H1 (cell line): ENCODE measurements at regions not wholly inside any gene's neighbourhood (a gene's known extent, or its start where the extent isn't known, plus 50 kb on each side); places are given as distances from the start of the nearest gene placed in this dataset.

Experiments used
- CTCF ChIA-PET: fragments of 300-600 bp; sonication (Branson Sonifier 250); formaldehyde crosslinking; loops from one replicate; lab custom pipeline; 2021; ENCODE audit not compliant: partially characterized antibody; lab: Charles Lee
- POLR2A ChIA-PET: fragments of 300-600 bp; sonication (Branson Sonifier 250); formaldehyde crosslinking; loops from one replicate; lab custom pipeline; 2021; ENCODE audit warnings: inconsistent platforms; ENCODE audit not compliant: partially characterized antibody; lab: Charles Lee
- DNase-seq, 2 experiments: peaks; one replicate each; pipeline versions ENCODE4 v3.0.0 to v3.0.0-alpha.2; 2010 to 2022; ENCODE audit warnings: low spot score in 2 of 2, low read depth in 1 of 2, mixed read lengths in 1 of 2
- FAIRE-seq: peaks from 2 replicates; lab custom pipeline; 2011; peaks lifted over from hg19 to GRCh38; lab: Jason Lieb, UNC
- H2AFZ ChIP-seq: 2 replicates; pipeline ENCODE4 v1.8.1; 2012; ENCODE audit warnings: low read length, inconsistent platforms
- H2AK5ac ChIP-seq: 2 replicates; pipeline ENCODE4 v1.6.1; 2013; ENCODE audit warnings: low read depth, low read length
- H2BK120ac ChIP-seq: replicated peaks from 2 replicates; pipeline ENCODE3; 2013; ENCODE audit warnings: low read depth, low read length, inconsistent platforms
- H2BK12ac ChIP-seq: 2 replicates; pipeline ENCODE4 v1.6.1; 2013; ENCODE audit warnings: low read depth, low read length
- H2BK15ac ChIP-seq: 2 replicates; pipeline ENCODE4 v1.6.1; 2013; ENCODE audit warnings: low read length
- H2BK20ac ChIP-seq: 2 replicates; pipeline ENCODE4 v1.6.1; 2013; ENCODE audit warnings: low read length
- H2BK5ac ChIP-seq: 2 replicates; pipeline ENCODE4 v1.6.1; 2013; ENCODE audit warnings: low read depth, low read length
- H3K14ac ChIP-seq: 2 replicates; pipeline ENCODE4 v1.6.1; 2013; ENCODE audit warnings: inconsistent platforms; ENCODE audit not compliant: insufficient read length
- H3K18ac ChIP-seq: 2 replicates; pipeline ENCODE4 v1.6.1; 2013; ENCODE audit warnings: low read length; ENCODE audit errors: extremely low read depth
- H3K23ac ChIP-seq: 2 replicates; pipeline ENCODE4 v1.6.1; 2013; ENCODE audit warnings: inconsistent platforms; ENCODE audit not compliant: insufficient read length
- H3K23me2 ChIP-seq: 2 replicates; pipeline ENCODE4 v1.6.1; 2013; ENCODE audit warnings: low read depth, low read length
- H3K27ac ChIP-seq: 2 replicates; pipeline ENCODE4 v1.6.1; 2011; ENCODE audit warnings: low read depth, low read length, inconsistent platforms
- H3K27me3 ChIP-seq, 4 experiments: replicated peaks in 1 of 4; 1 replicate in 1 of 4; 2 replicates in 3 of 4; pipeline versions ENCODE4 v1.6.1 to v1.8.1; 2011 to 2013; ENCODE audit warnings: low read length in 3 of 4, mild to moderate bottlenecking in 3 of 4, inconsistent platforms in 2 of 4, mixed read lengths in 2 of 4, moderate library complexity in 1 of 4; ENCODE audit not compliant: control insufficient read depth in 3 of 4, insufficient read depth in 3 of 4; ENCODE audit errors: extremely low read depth in 1 of 4
- H3K36me3 ChIP-seq, 4 experiments: 2 replicates each; pipeline versions ENCODE4 v1.6.1 to v1.8.1; 2011 to 2013; ENCODE audit warnings: mild to moderate bottlenecking in 4 of 4, low read length in 3 of 4, moderate library complexity in 2 of 4, control low read depth in 1 of 4, inconsistent platforms in 1 of 4; ENCODE audit not compliant: insufficient read depth in 4 of 4, control insufficient read depth in 2 of 4
- H3K4ac ChIP-seq: replicated peaks from 2 replicates; pipeline ENCODE3; 2013; ENCODE audit warnings: low read length, low read depth, mixed read lengths, inconsistent platforms; ENCODE audit not compliant: insufficient read length
- H3K4me1 ChIP-seq, 4 experiments: replicated peaks in 1 of 4; 1 replicate in 1 of 4; 2 replicates in 3 of 4; pipeline versions ENCODE4 v1.6.1 to v1.8.1; 2011 to 2013; ENCODE audit warnings: low read length in 3 of 4, inconsistent platforms in 2 of 4, mixed read lengths in 1 of 4; ENCODE audit not compliant: insufficient read depth in 4 of 4, control insufficient read depth in 3 of 4
- H3K4me2 ChIP-seq, 2 experiments: 2 replicates each; pipeline versions ENCODE4 v1.6.1 to v1.8.1; 2011 to 2013; ENCODE audit warnings: low read depth in 2 of 2, low read length in 2 of 2, control low read depth in 1 of 2, inconsistent platforms in 1 of 2, mild to moderate bottlenecking in 1 of 2; ENCODE audit not compliant: insufficient read depth in 1 of 2
- H3K4me3 ChIP-seq, 4 experiments: fragments of 200-600, 300-600 bp in 1 of 4; sonication (generic), shearing (Covaris generic), sonication (Bioruptor Twin) in 1 of 4; 2 replicates each; pipeline versions ENCODE4 v1.5.1 to v1.8.1; 2011 to 2016; ENCODE audit warnings: low read length in 4 of 4, low read depth in 3 of 4, control low read depth in 2 of 4, inconsistent platforms in 2 of 4, mild to moderate bottlenecking in 2 of 4, mixed read lengths in 1 of 4, moderate library complexity in 1 of 4; ENCODE audit not compliant: insufficient read depth in 2 of 4; ENCODE audit errors: extremely low read depth in 1 of 4
- H3K56ac ChIP-seq: replicated peaks from 2 replicates; pipeline ENCODE3; 2013; ENCODE audit warnings: low read depth, mild to moderate bottlenecking, mixed read lengths, low read length, inconsistent platforms; ENCODE audit not compliant: insufficient read length
- H3K79me1 ChIP-seq: 2 replicates; pipeline ENCODE4 v1.6.1; 2013; ENCODE audit warnings: low read depth, low read length, control low read depth
- H3K79me2 ChIP-seq, 2 experiments: 2 replicates each; pipeline versions ENCODE4 v1.6.1 to v1.8.1; 2012 to 2013; ENCODE audit warnings: low read length in 2 of 2, mild to moderate bottlenecking in 2 of 2, inconsistent platforms in 1 of 2; ENCODE audit not compliant: insufficient read depth in 2 of 2, control insufficient read depth in 1 of 2
- H3K9ac ChIP-seq, 4 experiments: replicated peaks in 1 of 4; 1 replicate in 1 of 4; 2 replicates in 3 of 4; pipeline versions ENCODE4 v1.6.1 to v1.8.1; 2011 to 2013; ENCODE audit warnings: low read depth in 3 of 4, low read length in 3 of 4, control low read depth in 2 of 4, mild to moderate bottlenecking in 2 of 4, moderate library complexity in 2 of 4, inconsistent platforms in 1 of 4; ENCODE audit errors: extremely low read depth in 1 of 4
- H3K9me3 ChIP-seq, 2 experiments: 2 replicates each; pipeline versions ENCODE4 v1.6.1 to v1.8.1; 2012 to 2013; ENCODE audit warnings: mild to moderate bottlenecking in 2 of 2, moderate library complexity in 2 of 2, control low read depth in 1 of 2, inconsistent platforms in 1 of 2, low read depth in 1 of 2, low read length in 1 of 2, mixed read lengths in 1 of 2; ENCODE audit not compliant: insufficient read depth in 2 of 2
- H4K20me1 ChIP-seq, 2 experiments: replicated peaks in 1 of 2; 2 replicates each; pipeline versions ENCODE3 to v1.8.1; 2011 to 2013; ENCODE audit warnings: inconsistent platforms in 2 of 2, low read length in 2 of 2, mild to moderate bottlenecking in 1 of 2; ENCODE audit not compliant: insufficient read depth in 2 of 2, control insufficient read depth in 1 of 2
- H4K5ac ChIP-seq: 2 replicates; pipeline ENCODE4 v1.6.1; 2013; ENCODE audit warnings: low read length, low read depth, mixed read lengths, inconsistent platforms; ENCODE audit not compliant: insufficient read length
- H4K8ac ChIP-seq: 2 replicates; pipeline ENCODE4 v1.8.0; 2013; ENCODE audit warnings: mild to moderate bottlenecking, moderate library complexity, low read length, inconsistent platforms; ENCODE audit not compliant: insufficient read depth; ENCODE audit errors: extremely low read depth
- H4K91ac ChIP-seq: replicated peaks from 2 replicates; pipeline ENCODE3; 2013; ENCODE audit warnings: low read length, mixed read lengths, inconsistent platforms; ENCODE audit not compliant: insufficient read length
- ASH2L ChIP-seq: fragments of 200-600, 300-600 bp; sonication (generic); IDR thresholded peaks from one replicate; pipeline ENCODE4 v1.7.1; 2017; ENCODE audit warnings: low read length
- BRCA1 ChIP-seq: IDR thresholded peaks from 2 replicates; pipeline ENCODE4 v1.6.1; 2012; ENCODE audit warnings: low read depth, low read length, improper control_type of control experiment
- CBX8 ChIP-seq: fragments of 300-800, 300-1000 bp; sonication (generic); IDR thresholded peaks from 2 replicates; pipeline ENCODE4 v1.7.1; 2016; ENCODE audit warnings: low read depth, low read length, borderline replicate concordance
- CHD2 ChIP-seq: IDR thresholded peaks from 2 replicates; pipeline ENCODE4 v1.6.1; 2012; ENCODE audit warnings: low read length, improper control_type of control experiment
- JUN ChIP-seq: IDR thresholded peaks from 2 replicates; pipeline ENCODE4 v1.6.1; 2011; ENCODE audit warnings: low read depth, mild to moderate bottlenecking, improper control_type of control experiment, low read length
- NRF1 ChIP-seq: IDR thresholded peaks from 2 replicates; pipeline ENCODE4 v1.6.1; 2011; ENCODE audit warnings: mild to moderate bottlenecking, low read depth, low read length, improper control_type of control experiment
- PHF8 ChIP-seq: fragments of 200-600 bp; sonication (generic); conservative IDR thresholded peaks from 2 replicates; pipeline ENCODE4 v1.7.1; 2012; ENCODE audit warnings: low read depth, mild to moderate bottlenecking, inconsistent platforms, low read length, moderate library complexity
- RBBP5 ChIP-seq: IDR thresholded peaks from 2 replicates; pipeline ENCODE4 v1.7.1; 2012; ENCODE audit warnings: low read depth, mild to moderate bottlenecking, inconsistent platforms, low read length, moderate library complexity, borderline replicate concordance
- RNF2 ChIP-seq: fragments of 200-900, 300-1000 bp; sonication (generic); IDR thresholded peaks from 2 replicates; pipeline ENCODE4 v1.7.1; 2016; ENCODE audit warnings: borderline replicate concordance, low read depth, mild to moderate bottlenecking, antibody characterized with exemption, low read length; ENCODE audit not compliant: poor library complexity, severe bottlenecking; ENCODE audit errors: missing control alignments
- SAP30 ChIP-seq: fragments of 300-600 bp; sonication (generic); IDR thresholded peaks from 2 replicates; pipeline ENCODE4 v1.7.1; 2012; ENCODE audit warnings: low read length, moderate library complexity, mild to moderate bottlenecking, inconsistent platforms; ENCODE audit not compliant: insufficient read depth, insufficient replicate concordance
- WGBS, 2 experiments: shearing (Covaris generic) in 1 of 2; methylation state at CpG; one replicate each; pipeline versions ENCODE4 v1.1.6 to v1.1.7; 2013 to 2015; ENCODE audit warnings: low lambda C conversion rate in 2 of 2, mixed read lengths in 2 of 2, inconsistent platforms in 1 of 2, low coverage in 1 of 2, missing lambda C conversion rate in 1 of 2; ENCODE audit not compliant: insufficient replicate concordance in 2 of 2, insufficient coverage in 1 of 2, insufficient read length in 1 of 2; ENCODE audit errors: extremely low coverage in 1 of 2, missing lambda C conversion rate in 1 of 2; 5-methylcytosine and 5-hydroxymethylcytosine counted together
- TF ChIP-seq, protein P1 (sequence below), 3 experiments: IDR thresholded peaks; 1 replicate in 2 of 3; 2 replicates in 1 of 3; pipeline versions ENCODE4 v1.5.1 to v1.6.1; 2011; ENCODE audit warnings: low read length in 3 of 3, mild to moderate bottlenecking in 3 of 3, inconsistent platforms in 2 of 3, low read depth in 1 of 3, moderate library complexity in 1 of 3; ENCODE audit not compliant: insufficient read depth in 1 of 3; ENCODE audit errors: control extremely low read depth in 1 of 3

DNA sequence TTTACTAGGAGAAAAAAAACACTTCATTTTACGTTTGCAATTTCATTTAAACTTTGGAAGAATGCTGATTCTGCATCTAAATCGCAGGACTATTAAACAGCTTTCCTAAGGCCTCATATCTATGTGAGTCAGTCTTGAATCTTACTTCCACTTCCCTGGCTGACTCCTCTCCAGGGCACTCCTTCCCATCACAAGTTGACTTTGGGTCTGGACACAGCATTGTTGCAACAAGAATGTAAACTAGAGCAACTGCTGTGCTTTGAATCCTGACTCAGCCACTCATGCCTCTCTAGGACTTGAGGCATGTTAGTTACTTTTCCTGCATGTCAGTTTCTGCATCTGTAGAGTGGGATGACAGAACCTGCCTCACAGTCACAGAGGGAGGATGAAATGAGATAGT, 413.8 kb downstream of the FAT4 start:
- no peak overlapping the region for H3K4me3 ChIP-seq
- H2AK5ac ChIP-seq = no peak overlapping the region
- H3K36me3 ChIP-seq = no peaks in the 10 kb centered on the region
- H2BK120ac ChIP-seq = no peak overlapping the region
- no peak overlapping the region for H4K8ac ChIP-seq
- peaks cover 0 to 9% (median 4%) of the 10 kb centered on the region in 4 experiments; a peak in 4 of 7 replicates for H3K4me1 ChIP-seq
- H3K79me1 ChIP-seq = no peaks in the 10 kb centered on the region
- peak overlapping the region in 1 of 2 experiments; percentile 10; a peak in 2 of 4 replicates for H3K4me2 ChIP-seq
- H2BK20ac ChIP-seq = 0 out of 2 replicates have a peak overlapping the region, but pooled peaks have one; percentile 63
- H3K18ac ChIP-seq = no peak overlapping the region
- H3K27ac ChIP-seq = no peak overlapping the region
- WGBS, 2 experiments = 66% methylated on average over 2 of the region's 2 CpGs; no CpG with 5 or more reads in 1 of the 2 experiments
- H3K23ac ChIP-seq = no peak overlapping the region
- no peak overlapping the region for H3K4ac ChIP-seq
- H3K79me2 ChIP-seq = no peaks in the 10 kb centered on the region
- no peaks in the 10 kb centered on the region for H3K27me3 ChIP-seq
- H4K91ac ChIP-seq = no peak overlapping the region
- no peak overlapping the region for H2BK15ac ChIP-seq
- no peak overlapping the region for H3K14ac ChIP-seq
- peak; percentile 86 for FAIRE-seq
- CTCF ChIA-PET = interaction anchor here (1.3 kb wide), 2 partner anchors 11 to 183 kb away, joined by 3 read pairs; no protein-coding TSS in a partner anchor
- no peak overlapping the region for H2AFZ ChIP-seq
- POLR2A ChIA-PET = no interaction called here
- no peaks in the 10 kb centered on the region; a peak in 1 of 4 replicates for H3K9me3 ChIP-seq
- H4K5ac ChIP-seq = no peak overlapping the region
- H3K9ac ChIP-seq = no peak overlapping the region
- H2BK5ac ChIP-seq = peak overlapping the region; percentile 71; the same call in 1 of the 2 replicates
- no peaks in the 10 kb centered on the region for H4K20me1 ChIP-seq
- H3K56ac ChIP-seq = no peak overlapping the region
- H2BK12ac ChIP-seq = 0 out of 2 replicates have a peak overlapping the region, but pooled peaks have one; percentile 18
- DNase-seq = peak in 1 of 2 experiments; percentile 33
- no peaks in the 10 kb centered on the region; the same call in 1 of the 2 replicates for H3K23me2 ChIP-seq
- TF ChIP-seq CHD2 = no peak
- no peak for TF ChIP-seq CBX8
- TF ChIP-seq, protein P1, sequence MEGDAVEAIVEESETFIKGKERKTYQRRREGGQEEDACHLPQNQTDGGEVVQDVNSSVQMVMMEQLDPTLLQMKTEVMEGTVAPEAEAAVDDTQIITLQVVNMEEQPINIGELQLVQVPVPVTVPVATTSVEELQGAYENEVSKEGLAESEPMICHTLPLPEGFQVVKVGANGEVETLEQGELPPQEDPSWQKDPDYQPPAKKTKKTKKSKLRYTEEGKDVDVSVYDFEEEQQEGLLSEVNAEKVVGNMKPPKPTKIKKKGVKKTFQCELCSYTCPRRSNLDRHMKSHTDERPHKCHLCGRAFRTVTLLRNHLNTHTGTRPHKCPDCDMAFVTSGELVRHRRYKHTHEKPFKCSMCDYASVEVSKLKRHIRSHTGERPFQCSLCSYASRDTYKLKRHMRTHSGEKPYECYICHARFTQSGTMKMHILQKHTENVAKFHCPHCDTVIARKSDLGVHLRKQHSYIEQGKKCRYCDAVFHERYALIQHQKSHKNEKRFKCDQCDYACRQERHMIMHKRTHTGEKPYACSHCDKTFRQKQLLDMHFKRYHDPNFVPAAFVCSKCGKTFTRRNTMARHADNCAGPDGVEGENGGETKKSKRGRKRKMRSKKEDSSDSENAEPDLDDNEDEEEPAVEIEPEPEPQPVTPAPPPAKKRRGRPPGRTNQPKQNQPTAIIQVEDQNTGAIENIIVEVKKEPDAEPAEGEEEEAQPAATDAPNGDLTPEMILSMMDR (IDR thresholded peaks at IDR 0.05; ENCODE audit: control extremely low read depth in 1 of 3, insufficient read depth in 1 of 3, low read depth in 1 of 3, low read length in 3 of 3) = no peak
- no peak for TF ChIP-seq PHF8
- TF ChIP-seq RBBP5 = no peak
- TF ChIP-seq BRCA1 = no peak
- no peak for TF ChIP-seq ASH2L
- TF ChIP-seq JUN = no peak
- no peak for TF ChIP-seq NRF1
- TF ChIP-seq SAP30 = no peak
- no peak for TF ChIP-seq RNF2
